ENCODE measurements at regions not wholly inside any gene's neighbourhood (a gene's known extent, or its start where the extent isn't known, plus 50 kb on each side); places are given as distances from the start of the nearest gene placed in this dataset.

- Mint-ChIP-seq H3K36me3 (ENCODE audit: low read depth) (no peaks in the 10 kb centered on the region), H3K9me3 (no peaks in the 10 kb centered on the region), H3K4me3 (no peak overlapping the region), H3K4me1 (peaks cover 12% of the 10 kb centered on the region), H3K27ac (no peak overlapping the region), H3K27me3 (no peaks in the 10 kb centered on the region)
- DNase-seq: no peak
- ChIA-PET POLR2A (no interaction called here), CTCF (no interaction called here)
Observed at GRCh38 chr6:104607501-104607900, 252.2 kb downstream of the HACE1 start.

GRCh38 chr6:104606361-104606760 lies 253.4 kb downstream of the HACE1 start:
- POLR2A ChIA-PET: no interaction called here
- CTCF ChIA-PET: no interaction called here
- Mint-ChIP-seq H3K27ac (no peak overlapping the region), H3K36me3 (ENCODE audit: low read depth) (no peaks in the 10 kb centered on the region), H3K4me1 (peaks cover 14% of the 10 kb centered on the region), H3K9me3 (no peaks in the 10 kb centered on the region), H3K27me3 (no peaks in the 10 kb centered on the region), H3K4me3 (no peak overlapping the region)
- no peak for DNase-seq

GRCh38 chr6:104604685-104605084 lies 255.0 kb downstream of the HACE1 start:
- H3K27me3 Mint-ChIP-seq: peaks cover 1% of the 10 kb centered on the region
- ChIA-PET CTCF (no interaction called here), POLR2A (interaction anchor here (0.8 kb wide), 1 partner anchor 151 kb away, joined by 4 read pairs; no protein-coding TSS in a partner anchor)
- H3K36me3 Mint-ChIP-seq (ENCODE audit: low read depth): no peaks in the 10 kb centered on the region
- H3K9me3 Mint-ChIP-seq: no peaks in the 10 kb centered on the region
- H3K4me3 Mint-ChIP-seq: no peak overlapping the region
- H3K4me1 Mint-ChIP-seq: peaks cover 14% of the 10 kb centered on the region
- H3K27ac Mint-ChIP-seq: no peak overlapping the region
- no peak for DNase-seq

- DNase-seq: no peak
- Mint-ChIP-seq H3K4me1 (peaks cover 14% of the 10 kb centered on the region), H3K9me3 (no peaks in the 10 kb centered on the region), H3K36me3 (ENCODE audit: low read depth) (no peaks in the 10 kb centered on the region), H3K27ac (no peak overlapping the region), H3K27me3 (peaks cover 1% of the 10 kb centered on the region), H3K4me3 (no peak overlapping the region)
- ChIA-PET POLR2A (no interaction called here), CTCF (no interaction called here)
Observed at GRCh38 chr6:104603108-104603745, 256.5 kb downstream of the HACE1 start.

- peaks cover 14% of the 10 kb centered on the region for H3K4me1 Mint-ChIP-seq
- H3K27me3 Mint-ChIP-seq: peaks cover 1% of the 10 kb centered on the region
- no peaks in the 10 kb centered on the region for H3K36me3 Mint-ChIP-seq (ENCODE audit: low read depth)
- no peak overlapping the region for H3K27ac Mint-ChIP-seq
- H3K4me3 Mint-ChIP-seq: no peak overlapping the region
- ChIA-PET POLR2A (no interaction called here), CTCF (no interaction called here)
- no peaks in the 10 kb centered on the region for H3K9me3 Mint-ChIP-seq
- DNase-seq: no peak
Observed at GRCh38 chr6:104601721-104602120, 258.0 kb downstream of the HACE1 start.

GRCh38 chr6:104601131-104601651 lies 258.5 kb downstream of the HACE1 start:
- no peaks in the 10 kb centered on the region for H3K36me3 Mint-ChIP-seq (ENCODE audit: low read depth)
- POLR2A ChIA-PET: no interaction called here
- DNase-seq: no peak
- H3K9me3 Mint-ChIP-seq: no peaks in the 10 kb centered on the region
- H3K4me3 Mint-ChIP-seq: no peak overlapping the region
- peaks cover 7% of the 10 kb centered on the region for H3K27me3 Mint-ChIP-seq
- H3K27ac Mint-ChIP-seq: no peak overlapping the region
- CTCF ChIA-PET: no interaction called here
- H3K4me1 Mint-ChIP-seq: peaks cover 14% of the 10 kb centered on the region

- CTCF ChIA-PET: no interaction called here
- peaks cover 9% of the 10 kb centered on the region for H3K27me3 Mint-ChIP-seq
- H3K27ac Mint-ChIP-seq: no peak overlapping the region
- no peak for DNase-seq
- no peaks in the 10 kb centered on the region for H3K9me3 Mint-ChIP-seq
- POLR2A ChIA-PET: no interaction called here
- H3K36me3 Mint-ChIP-seq (ENCODE audit: low read depth): no peaks in the 10 kb centered on the region
- peaks cover 14% of the 10 kb centered on the region for H3K4me1 Mint-ChIP-seq
- no peak overlapping the region for H3K4me3 Mint-ChIP-seq
Observed at GRCh38 chr6:104600639-104600931, 259.1 kb downstream of the HACE1 start.

- H3K27ac Mint-ChIP-seq: no peak overlapping the region
- peaks cover 14% of the 10 kb centered on the region for H3K4me1 Mint-ChIP-seq
- H3K9me3 Mint-ChIP-seq: no peaks in the 10 kb centered on the region
- ChIA-PET CTCF (no interaction called here), POLR2A (no interaction called here)
- H3K36me3 Mint-ChIP-seq (ENCODE audit: low read depth): no peaks in the 10 kb centered on the region
- no peak overlapping the region for H3K4me3 Mint-ChIP-seq
- peaks cover 10% of the 10 kb centered on the region for H3K27me3 Mint-ChIP-seq
- no peak for DNase-seq
Observed at GRCh38 chr6:104599821-104600638, 259.7 kb downstream of the HACE1 start.

GRCh38 chr6:104597541-104598050 lies 262.1 kb downstream of the HACE1 start:
- CTCF ChIA-PET: interaction anchor here (1.0 kb wide), 1 partner anchor 16 kb away, joined by 3 read pairs; no protein-coding TSS in a partner anchor

GRCh38 chr6:104596091-104596490 lies 263.6 kb downstream of the HACE1 start:
- no peak for DNase-seq
- Mint-ChIP-seq H3K4me3 (no peak overlapping the region), H3K36me3 (ENCODE audit: low read depth) (no peaks in the 10 kb centered on the region), H3K4me1 (no peaks in the 10 kb centered on the region), H3K27ac (no peak overlapping the region), H3K27me3 (peaks cover 13% of the 10 kb centered on the region), H3K9me3 (no peaks in the 10 kb centered on the region)
- CTCF ChIA-PET: no interaction called here
- POLR2A ChIA-PET: no interaction called here

More at GRCh38 chr6:104597541-104598050, 262.1 kb downstream of the HACE1 start:
- H3K27ac Mint-ChIP-seq: no peak overlapping the region
- H3K27me3 Mint-ChIP-seq: peaks cover 13% of the 10 kb centered on the region
- H3K4me1 Mint-ChIP-seq: peaks cover 3% of the 10 kb centered on the region
- H3K4me3 Mint-ChIP-seq: no peak overlapping the region
- DNase-seq: no peak
- H3K36me3 Mint-ChIP-seq (ENCODE audit: low read depth): no peaks in the 10 kb centered on the region
- H3K9me3 Mint-ChIP-seq: no peaks in the 10 kb centered on the region
- POLR2A ChIA-PET: no interaction called here

- DNase-seq: no peak
- ChIA-PET CTCF (no interaction called here), POLR2A (no interaction called here)
- Mint-ChIP-seq H3K27ac (no peak overlapping the region), H3K9me3 (no peaks in the 10 kb centered on the region), H3K4me3 (no peak overlapping the region), H3K27me3 (peaks cover 13% of the 10 kb centered on the region), H3K4me1 (no peaks in the 10 kb centered on the region), H3K36me3 (ENCODE audit: low read depth) (no peaks in the 10 kb centered on the region)
Observed at GRCh38 chr6:104595311-104595820, 264.4 kb downstream of the HACE1 start.

- Mint-ChIP-seq H3K36me3 (ENCODE audit: low read depth) (no peaks in the 10 kb centered on the region), H3K27me3 (peaks cover 12% of the 10 kb centered on the region), H3K27ac (no peak overlapping the region), H3K4me1 (no peaks in the 10 kb centered on the region), H3K9me3 (no peaks in the 10 kb centered on the region), H3K4me3 (no peak overlapping the region)
- ChIA-PET CTCF (no interaction called here), POLR2A (no interaction called here)
- DNase-seq: no peak
Observed at GRCh38 chr6:104591573-104592334, 268.0 kb downstream of the HACE1 start.

- DNase-seq: no peak
- Mint-ChIP-seq H3K9me3 (no peaks in the 10 kb centered on the region), H3K36me3 (ENCODE audit: low read depth) (no peaks in the 10 kb centered on the region), H3K27ac (no peak overlapping the region), H3K4me1 (no peaks in the 10 kb centered on the region), H3K4me3 (no peak overlapping the region), H3K27me3 (peaks cover 5% of the 10 kb centered on the region)
- POLR2A ChIA-PET: no interaction called here
- CTCF ChIA-PET: no interaction called here
Observed at GRCh38 chr6:104589940-104590339, 269.8 kb downstream of the HACE1 start.

All from activated CD4-positive, alpha-beta memory T cell treated with anti-CD3 and anti-CD28 coated beads, Interleukin-2, amount 10 ng/mL, durations not matched to agents 7 days and 5 days (primary cell).